Stromal cell of bone marrow (primary cell): ENCODE measurements at regions not wholly inside any gene's neighbourhood (a gene's known extent, or its start where the extent isn't known, plus 50 kb on each side); places are given as distances from the start of the nearest gene placed in this dataset.
A peak's percentile ranks its signal among the peaks of the same experiment; 100 is the strongest.

ENCODE experiments used
- DNase-seq: peaks from one replicate; pipeline ENCODE4 v3.0.0-alpha.2; 2012; ENCODE audit warnings: low read depth

DNA sequence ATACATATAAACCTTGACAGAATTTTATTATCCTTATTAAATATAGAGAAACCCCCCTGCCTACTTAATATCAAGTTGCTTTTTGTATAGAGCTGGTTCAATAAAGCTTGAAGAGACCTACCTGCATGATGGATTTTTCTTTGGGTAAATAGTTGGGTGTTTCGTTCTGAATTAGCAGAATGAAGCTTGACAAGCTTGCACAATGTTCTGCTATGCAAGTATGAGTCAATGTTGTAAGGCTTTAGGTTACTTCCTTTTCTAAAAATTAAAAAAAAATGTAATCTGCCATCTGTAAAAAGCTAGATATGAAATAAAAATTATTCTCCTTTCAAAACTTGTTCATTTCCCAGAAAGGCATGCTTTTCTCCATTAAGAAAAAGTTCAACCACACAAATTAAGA lies 1662.6 kb upstream of the SEL1L start:
- no peak for DNase-seq

DNA sequence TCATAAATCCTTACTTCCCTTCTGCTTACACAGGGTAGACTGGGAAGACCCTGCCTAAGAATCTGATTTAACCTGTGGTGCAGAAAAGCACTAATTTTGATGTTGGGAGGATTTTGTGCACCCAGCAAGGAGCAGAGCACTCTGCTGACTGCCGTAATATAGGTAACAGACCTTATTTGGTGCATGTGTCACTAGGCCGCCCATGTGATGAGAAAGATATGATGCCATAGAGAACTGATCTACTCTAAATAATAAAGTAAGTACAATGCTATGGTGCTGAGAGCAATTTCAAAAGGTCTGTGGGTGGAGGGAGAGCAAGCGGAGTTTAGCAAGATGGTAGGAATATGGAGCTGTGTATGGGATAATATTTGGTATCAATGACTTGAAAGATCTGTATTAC lies 1663.6 kb upstream of the SEL1L start:
- DNase-seq: no peak

DNA sequence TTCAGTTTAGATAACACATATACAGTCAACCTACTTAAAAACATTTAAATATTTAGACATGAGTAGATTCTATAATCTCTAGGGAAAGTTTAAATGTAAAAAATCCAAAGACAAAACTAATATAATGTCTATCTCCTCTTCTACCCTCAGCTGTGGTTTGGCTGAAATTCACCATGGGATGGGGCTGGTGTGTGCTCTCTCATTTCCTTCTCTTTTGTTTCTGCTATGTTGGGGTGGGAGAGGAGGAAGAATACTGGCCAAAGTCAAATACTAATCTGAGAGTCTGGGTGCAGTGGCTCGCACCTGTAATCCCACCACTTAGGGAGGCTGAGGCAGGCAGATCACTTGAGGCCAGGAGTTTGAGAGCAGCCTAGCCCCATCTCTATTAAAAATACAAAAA lies 1673.9 kb upstream of the SEL1L start:
- no peak for DNase-seq

DNA sequence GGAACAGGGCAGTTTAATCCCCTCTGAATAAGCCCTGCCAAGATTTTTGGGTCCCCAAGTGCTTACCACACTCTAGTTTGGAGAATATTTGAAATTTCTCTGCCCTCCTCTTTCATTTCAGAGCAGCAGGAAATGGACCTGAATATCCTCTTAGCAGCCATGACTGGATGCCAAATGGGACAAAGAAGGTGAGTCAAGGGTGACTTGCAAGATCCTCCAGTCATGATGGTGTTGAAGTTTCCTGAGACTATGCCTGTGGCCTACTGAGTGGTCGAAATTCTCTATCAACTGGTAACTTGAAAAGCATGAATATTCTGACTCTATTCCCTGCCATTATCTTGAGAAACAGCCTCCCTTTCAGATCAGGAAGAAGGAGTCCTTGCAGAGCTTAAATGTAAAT lies 1674.7 kb upstream of the SEL1L start:
- no peak for DNase-seq

DNA sequence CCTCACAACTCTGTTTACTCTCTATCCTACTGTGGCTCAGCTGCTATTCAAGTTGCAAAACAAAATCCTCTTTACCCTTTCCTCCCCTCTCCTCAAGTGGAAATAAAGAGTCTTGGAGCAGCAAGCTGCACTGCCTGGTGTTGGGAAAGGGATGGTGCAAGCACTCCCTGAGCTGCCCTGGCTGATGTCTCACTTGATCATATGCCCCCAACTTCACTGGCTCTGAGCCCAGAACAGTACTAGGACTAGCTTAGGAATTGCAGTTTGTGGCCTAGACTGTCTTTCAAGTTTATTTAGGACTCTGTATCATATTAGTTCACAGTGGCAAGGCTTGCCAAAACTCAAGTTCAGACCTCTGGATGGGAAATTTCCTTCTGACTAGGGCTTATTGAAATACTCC lies 1683.8 kb upstream of the SEL1L start:
- peak; percentile 97 for DNase-seq

DNA sequence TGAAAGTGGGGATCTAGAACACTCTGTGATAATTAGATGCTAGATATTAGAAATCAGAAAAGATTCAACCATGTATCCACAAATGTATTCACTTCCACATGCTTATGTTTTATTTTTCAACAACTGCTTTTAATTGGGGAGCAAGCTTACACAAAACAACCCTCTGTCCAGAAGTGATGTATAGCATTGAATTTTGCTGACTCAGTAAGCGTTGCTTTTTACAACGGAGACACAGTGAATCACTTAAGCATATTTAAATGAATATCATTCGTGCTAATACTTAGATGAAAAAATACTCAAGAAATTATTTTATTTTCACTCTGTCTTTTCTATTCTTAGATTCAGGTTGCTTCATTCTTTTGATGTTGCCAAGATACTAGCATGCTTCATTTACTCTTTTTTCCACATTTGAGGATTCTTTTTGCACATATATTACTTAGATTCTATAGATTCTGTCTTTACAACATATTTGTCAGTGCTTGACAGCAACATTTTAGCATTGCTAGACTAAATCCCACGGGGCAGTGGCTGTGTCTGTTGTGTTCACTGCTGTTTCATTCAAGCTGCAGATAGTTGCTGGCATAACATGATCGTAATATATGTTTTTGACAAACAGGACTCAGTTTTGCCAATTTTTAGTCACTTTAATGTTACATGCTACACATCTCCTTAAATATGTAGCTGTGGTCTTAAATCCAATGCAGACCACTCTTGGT lies 1714.4 kb upstream of the SEL1L start:
- DNase-seq: no peak

DNA sequence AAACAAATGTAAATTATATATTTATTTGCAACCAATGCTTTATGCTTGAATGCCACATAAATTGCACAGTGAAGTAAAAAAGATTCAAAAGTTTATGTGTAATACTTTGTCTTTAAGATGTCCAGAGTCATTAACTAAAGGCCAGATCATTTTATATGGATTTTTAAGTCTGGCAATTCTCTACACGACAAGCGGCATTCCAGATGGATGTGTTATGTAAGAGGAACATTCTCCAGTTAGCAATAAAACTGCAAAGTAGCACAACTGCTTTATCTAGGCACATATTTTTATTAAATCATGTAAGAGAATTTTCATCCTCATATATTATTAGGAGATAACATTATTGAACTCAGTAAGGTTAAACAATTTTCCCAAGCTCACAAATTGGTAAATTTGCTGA lies 1717.7 kb upstream of the SEL1L start:
- DNase-seq: no peak

DNA sequence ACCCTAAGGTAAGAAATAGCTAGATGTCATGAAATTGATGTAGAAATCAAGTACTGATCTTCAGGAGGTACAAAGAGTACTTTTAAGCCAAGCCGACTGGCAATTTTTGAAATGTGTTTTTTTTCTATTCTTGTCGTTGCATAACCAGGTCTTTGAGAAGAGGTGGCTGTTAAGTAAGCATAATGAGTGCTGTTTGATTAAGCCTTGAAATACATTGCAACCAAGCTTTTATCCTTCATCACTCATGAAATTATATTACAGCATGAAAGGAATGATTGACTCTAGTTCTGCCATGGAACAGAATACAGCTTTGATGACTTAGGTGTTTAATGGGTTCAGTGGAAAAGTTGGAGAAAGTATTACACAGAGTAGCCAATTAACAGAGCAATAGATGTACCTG lies 1720.2 kb upstream of the SEL1L start:
- no peak for DNase-seq

DNA sequence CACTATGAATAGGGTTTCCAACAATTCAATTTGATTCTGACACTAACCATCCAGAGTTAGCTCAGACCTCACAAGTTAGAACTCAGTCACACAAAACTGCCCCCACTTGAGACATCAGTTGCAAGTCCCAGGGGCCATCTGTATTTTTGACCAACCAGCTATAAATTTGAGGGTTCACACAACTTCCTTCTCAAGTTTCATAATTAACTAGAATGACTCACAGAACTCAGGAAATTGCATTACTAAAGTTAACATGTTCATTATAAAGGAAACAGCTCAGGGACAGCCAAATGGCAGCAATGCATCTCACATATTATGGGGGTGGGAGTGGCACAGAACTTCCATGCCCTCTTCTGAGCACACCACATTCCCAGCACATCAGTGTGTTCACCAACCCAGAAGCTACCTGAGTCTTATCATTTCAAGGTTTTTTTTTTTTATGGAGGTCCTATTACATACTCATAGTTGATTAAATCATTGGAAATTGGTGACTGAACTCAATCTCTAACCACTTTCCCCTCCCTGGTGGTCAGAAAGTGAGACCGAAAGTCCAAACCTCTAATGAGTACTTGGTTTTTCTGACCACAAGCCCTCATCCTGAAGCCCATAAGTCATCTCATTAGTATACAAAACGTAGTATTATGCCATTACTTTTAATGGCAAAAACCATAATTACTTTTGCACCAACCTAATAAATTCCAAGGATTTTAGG lies 1721.5 kb upstream of the SEL1L start:
- peak; percentile 13 for DNase-seq

DNA sequence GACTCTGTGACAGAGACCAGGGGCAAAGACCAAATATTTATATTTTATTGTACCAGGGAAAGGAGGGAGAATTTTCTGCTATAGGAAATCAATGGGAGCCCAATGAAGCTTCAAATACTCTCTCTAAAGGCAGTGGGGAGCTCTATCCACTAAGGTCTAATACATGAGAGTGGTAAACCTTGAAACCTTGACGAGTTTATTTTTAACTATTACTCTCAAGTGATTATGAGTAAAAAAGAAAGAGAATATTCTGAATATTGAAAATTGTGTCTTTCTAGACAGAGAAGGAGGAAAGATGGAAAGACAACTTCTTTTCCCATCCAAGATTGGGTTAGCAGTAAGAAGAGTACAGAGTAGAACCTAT lies 1722.1 kb upstream of the SEL1L start:
- no peak for DNase-seq

DNA sequence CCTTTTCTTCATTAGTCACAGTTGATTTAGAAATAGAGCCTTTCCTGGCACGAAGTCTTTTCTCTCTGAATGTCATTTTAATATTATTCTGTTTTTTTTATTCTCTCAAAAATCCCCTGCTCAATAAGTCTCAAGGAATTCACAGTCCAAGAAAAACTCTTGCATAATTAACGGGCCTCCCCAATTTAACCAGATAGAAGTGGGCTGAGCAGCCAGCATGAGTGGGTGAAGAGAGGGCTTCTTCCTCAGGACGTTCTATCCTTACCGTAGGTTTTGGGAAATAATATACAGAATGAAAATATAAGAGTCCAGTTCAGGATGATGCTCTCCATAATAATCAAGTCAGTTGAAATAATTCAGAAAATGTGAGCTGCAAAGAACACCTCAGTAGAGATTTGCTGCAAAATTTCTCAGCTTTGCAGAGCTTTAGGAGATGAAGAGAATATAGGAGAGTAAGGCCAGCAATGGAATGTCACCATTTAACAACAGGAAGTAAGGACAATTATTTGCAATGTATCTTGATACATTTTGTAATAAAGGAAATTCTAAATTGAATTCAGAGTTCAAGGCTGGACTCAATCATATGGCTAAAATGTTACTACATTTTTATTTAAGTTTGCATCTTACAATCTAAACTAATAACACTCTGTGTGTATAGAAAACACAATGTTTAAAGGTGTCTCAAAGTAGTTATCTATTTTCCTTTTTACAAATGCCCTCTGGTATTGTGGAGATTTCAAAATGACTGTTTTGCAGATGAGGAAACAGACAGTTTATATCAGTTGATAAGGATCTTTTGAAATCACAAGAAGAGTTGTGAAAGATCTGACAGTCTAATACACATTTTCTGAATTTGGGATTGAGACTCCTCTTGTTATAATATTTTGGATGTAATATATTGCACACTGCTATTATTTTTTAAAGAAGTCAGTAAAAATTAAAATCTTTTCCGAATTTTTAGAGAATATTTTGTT lies 1724.1 kb upstream of the SEL1L start:
- DNase-seq: no peak

DNA sequence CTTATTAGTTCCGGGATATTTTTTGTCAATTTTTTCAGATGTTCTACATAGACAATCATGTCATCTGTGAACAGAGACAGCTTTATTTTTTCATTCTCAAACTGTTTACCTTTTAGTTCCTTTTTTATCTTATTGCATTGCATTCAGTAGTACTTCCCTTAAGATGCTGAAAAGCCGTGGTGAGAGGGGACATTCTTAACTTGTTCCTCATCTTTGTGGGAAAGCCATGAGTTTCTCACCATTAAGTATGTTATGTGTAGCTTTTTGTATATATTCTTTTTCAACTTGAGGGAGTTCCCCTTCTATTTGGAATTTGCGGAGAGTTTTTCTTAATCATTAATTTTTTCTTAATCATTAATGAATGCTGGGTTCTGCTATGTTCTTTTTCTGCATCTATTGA lies 1727.1 kb upstream of the SEL1L start:
- DNase-seq: no peak

DNA sequence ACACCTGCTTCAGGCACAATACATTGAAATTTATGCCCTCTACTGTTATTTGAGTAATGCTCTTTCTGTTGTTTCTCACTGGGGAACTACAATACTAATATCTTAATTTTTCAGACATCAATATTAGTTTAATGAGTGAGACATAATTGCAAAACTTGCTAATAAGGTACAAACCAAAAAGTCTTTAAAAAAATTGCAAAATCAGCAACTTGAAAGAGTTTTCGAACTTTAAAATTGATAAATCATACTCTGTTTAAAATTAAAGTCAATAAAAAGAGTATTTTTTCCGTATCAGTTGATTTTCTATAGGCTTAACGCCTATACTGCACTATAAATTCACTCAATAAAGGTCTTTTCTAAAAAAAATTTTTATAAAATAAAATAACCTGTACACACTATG lies 1735.9 kb upstream of the SEL1L start:
- no peak for DNase-seq

DNA sequence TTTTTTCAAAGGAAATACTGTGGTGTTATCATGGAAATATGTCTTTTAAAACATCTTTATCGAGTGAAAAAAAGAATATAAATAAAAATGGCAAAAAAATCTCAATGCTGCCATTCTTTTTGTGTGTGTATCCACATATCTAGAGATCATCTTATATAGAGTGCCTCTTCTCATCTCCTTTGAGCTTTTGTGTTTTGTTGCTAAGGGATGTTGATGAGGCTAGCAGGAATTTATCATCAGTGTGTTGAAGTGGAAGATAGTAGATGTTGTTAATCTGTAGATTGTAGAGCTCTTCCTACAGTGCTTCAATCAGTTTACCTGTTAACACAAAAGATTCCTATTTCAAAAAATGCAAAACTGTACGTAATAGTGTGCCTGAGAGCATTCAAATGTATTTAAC lies 1738.0 kb upstream of the SEL1L start:
- no peak for DNase-seq

DNA sequence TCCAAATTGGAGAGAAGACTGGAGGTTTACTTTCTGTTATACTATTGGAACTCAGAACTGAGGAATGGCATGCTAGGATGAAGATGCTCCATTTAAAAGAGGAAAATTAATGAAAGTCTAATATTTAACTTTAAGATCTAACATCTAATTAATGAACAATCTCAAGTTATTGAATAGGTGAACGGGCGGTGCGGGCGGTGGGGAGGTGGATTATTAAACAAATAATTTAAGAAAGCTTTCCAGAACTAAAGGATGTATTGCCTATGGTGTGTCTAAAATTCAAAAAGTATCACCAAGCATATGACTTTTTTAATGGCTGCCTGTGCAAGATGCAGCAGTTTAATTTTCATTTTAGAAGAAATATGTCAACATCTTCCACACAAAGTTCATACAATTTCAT lies 1747.1 kb upstream of the SEL1L start:
- DNase-seq: no peak

DNA sequence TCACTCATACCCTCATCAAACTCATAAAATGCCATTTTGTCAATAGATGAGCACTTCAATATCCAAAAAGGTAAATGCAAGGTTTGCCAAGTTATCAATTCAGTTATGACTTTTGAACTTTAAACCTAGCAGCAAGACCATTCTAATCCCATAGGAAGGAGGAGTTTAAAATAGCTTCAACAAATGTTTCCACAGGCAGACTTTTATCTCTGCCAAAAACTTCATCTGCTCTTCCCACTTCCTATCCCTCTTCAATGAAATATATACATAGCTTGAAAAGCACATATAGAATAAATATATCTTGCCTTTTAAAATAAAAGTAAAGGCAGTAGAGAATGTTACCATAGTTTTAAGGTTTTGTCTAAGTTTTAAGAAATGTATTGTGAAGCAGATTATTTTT lies 1749.1 kb upstream of the SEL1L start:
- no peak for DNase-seq

DNA sequence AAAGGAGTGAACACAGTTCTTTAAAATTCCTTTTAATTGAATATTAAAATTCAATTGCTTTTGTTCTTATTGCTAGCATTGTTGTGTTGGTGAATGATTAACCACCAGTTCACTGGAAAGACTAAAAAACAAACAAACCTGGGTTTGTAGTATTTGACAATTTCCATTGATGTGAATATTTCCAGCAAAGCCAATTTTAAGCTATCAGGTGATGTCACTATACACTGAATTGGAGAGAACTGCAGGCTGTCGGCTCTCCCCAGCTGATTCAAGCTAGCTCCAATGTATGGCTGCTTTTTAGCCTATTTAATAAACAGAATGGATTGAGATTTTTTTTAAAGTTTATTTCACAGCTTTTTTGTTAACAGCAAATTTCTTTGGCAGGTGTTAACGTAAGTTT lies 1753.6 kb upstream of the SEL1L start:
- no peak for DNase-seq

DNA sequence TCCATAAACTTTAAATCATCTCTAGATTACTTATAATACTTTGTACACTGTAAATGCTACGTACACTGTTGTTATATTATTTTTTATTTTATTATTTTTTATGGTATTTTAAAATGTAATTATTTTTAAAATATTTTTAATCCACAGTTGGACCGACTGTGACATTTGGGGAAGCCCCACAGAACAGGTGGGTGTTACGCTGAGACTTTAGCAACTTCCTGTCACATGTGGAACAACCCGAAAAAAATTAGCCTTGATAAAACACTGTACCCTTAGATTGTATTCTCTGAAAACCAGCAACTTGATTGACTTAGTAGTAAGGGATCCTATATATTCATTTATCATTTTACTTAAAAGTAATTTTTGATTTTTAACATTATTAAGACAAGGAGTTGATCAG lies 1755.7 kb upstream of the SEL1L start:
- no peak for DNase-seq

DNA sequence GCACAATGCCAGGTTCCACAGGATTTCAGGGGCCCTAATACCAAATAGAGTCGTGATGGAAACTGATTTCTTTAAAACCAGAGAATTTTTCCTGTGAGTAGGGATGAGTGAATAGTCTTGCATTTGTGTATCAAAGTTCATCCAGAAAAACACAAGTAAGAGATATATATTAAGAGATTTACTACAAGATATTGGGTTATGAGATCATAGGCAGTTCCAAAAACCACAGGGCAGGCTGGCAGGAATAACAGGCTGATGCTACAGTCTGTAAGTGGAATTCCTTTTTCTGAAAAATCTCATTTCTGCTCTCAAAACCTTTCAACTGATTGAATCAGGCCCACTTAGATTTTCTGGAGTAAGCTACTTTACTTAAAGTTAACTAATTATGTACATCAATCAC lies 1756.2 kb upstream of the SEL1L start:
- DNase-seq: no peak

DNA sequence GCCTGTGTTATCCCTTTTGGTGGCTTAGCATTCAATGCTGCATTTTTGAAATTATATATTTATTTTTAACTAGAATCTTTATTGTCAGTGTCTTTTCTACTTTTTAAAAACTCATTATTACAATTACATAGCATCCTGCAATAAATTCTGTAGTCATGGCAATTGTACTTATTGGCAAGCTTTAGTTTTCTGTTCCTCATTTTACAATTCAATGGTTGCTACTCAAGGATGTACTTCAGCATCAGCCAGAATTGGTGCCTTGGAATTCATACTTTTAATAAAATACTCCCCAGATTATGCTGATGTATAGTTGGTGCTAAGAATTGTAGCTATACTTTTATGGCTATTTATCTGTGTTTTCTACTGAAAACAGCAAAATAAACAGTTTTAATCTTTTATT lies 1756.8 kb upstream of the SEL1L start:
- no peak for DNase-seq

DNA sequence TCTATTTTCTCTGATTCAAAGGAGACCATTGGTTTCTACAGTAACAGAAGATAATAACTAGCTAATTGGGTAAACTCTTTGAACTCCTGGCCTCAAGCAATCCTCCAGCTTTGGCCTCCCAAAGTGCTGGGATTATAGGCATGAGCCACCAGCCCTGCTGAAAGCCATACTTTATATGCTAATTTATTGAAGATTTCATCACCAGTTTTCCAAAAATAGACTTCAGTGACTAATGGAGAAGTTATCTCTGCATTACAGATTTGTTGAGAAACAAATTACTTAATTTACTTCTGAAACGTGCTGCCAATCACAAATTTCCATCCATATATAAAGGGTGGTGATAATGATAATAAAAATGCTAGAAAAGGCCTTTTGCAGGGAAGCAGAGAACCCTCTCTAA lies 1758.1 kb upstream of the SEL1L start:
- no peak for DNase-seq

DNA sequence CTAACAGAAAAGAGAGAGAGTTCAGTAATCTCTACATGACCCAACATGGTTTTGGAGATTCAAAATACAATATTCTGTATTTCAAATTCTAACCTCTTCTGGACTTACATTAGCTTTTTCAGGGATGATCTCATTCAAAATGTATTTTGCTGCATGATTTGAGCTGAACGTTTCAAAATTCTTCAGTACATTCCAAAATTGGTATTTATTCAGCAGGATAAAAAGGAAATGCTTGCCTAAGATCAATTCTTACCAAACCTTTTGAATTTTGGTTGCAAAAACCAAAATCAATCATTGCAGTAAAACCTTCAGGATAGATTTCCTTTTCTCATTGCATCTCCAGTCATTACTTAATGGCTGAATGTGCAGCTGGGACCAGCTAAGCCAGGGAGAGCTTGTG lies 1761.3 kb upstream of the SEL1L start:
- DNase-seq: no peak

DNA sequence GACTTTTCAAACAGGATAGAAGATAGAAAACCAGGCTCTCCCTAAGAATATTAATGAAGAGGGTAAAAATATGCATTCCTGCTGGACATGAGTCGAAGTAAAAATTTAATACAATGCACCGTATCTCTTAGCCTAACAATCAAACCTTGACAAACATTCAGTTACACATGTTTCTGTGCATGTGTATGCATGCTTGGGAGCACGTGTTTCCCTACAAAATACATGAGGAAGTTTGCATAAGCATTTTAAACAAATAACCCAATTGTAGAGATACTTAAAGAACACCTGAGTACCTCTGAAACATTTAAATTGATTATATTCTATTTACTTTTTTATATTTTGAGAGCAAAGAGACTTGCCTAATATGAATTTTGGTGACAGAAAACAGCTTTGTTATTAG lies 1763.7 kb upstream of the SEL1L start:
- DNase-seq: no peak
